Lower leg skin (tissue), 3 donors: ENCODE measurements at regions not wholly inside any gene's neighbourhood (a gene's known extent, or its start where the extent isn't known, plus 50 kb on each side); places are given as distances from the start of the nearest gene placed in this dataset.

Experiments used
- CTCF ChIP-seq, 3 donors: fragments of 450-650 bp; IDR thresholded peaks; one replicate each; pipeline ENCODE4 v1.5.1; 2016; ENCODE audit warnings: antibody characterized with exemption in 3 of 3, mild to moderate bottlenecking in 3 of 3, moderate library complexity in 2 of 3
- POLR2A ChIP-seq, 2 donors: fragments of 450-650 bp; IDR thresholded peaks; one replicate each; pipeline ENCODE4 v1.6.1; 2016 to 2017; ENCODE audit warnings: antibody characterized with exemption in 2 of 2, mild to moderate bottlenecking in 1 of 2, moderate library complexity in 1 of 2

GRCh38 chr3:73863546-73864079, 238.9 kb upstream of the PDZRN3 start:
- TF ChIP-seq CTCF (IDR thresholded peaks at IDR 0.05) (no peak), POLR2A (IDR thresholded peaks at IDR 0.05) (no peak)
